ENCODE measurements at regions not wholly inside any gene's neighbourhood (a gene's known extent, or its start where the extent isn't known, plus 50 kb on each side); places are given as distances from the start of the nearest gene placed in this dataset.

- no peak for TF ChIP-seq CTCF (IDR thresholded peaks at IDR 0.05 in 2 of 3, conservative IDR thresholded peaks at IDR 0.05 in 1 of 3; ENCODE audit: borderline replicate concordance in 1 of 3, insufficient read depth in 1 of 3, low read depth in 2 of 3, low read length in 2 of 3)
- TF ChIP-seq ZFX (IDR thresholded peaks at IDR 0.05), result no peak
- no peak for TF ChIP-seq MAX (IDR thresholded peaks at IDR 0.05)
Measured at GRCh38 chr9:18353473-18353872, 120.5 kb upstream of the ADAMTSL1 start (continued).

- TF ChIP-seq ATF3 (IDR thresholded peaks at IDR 0.05) (no peak), YY1 (IDR thresholded peaks at IDR 0.05; ENCODE audit: extremely low read depth, insufficient replicate concordance, low read depth, low read length) (no peak), EGR1 (IDR thresholded peaks at IDR 0.05; ENCODE audit: low read depth) (no peak), EZH2 (IDR thresholded peaks at IDR 0.05) (no peak), ELF1 (IDR thresholded peaks at IDR 0.05; ENCODE audit: borderline replicate concordance, low read depth) (no peak), SP1 (IDR thresholded peaks at IDR 0.05; ENCODE audit: low read depth) (no peak), MAX (IDR thresholded peaks at IDR 0.05) (no peak), ZNF274 (IDR thresholded peaks at IDR 0.05; ENCODE audit: low read depth, low read length) (no peak), REST (IDR thresholded peaks at IDR 0.05; ENCODE audit: low read depth) (no peak), RAD21 (IDR thresholded peaks at IDR 0.05; ENCODE audit: low read depth) (no peak), CEBPB (IDR thresholded peaks at IDR 0.05; ENCODE audit: low read depth) (no peak), ZBTB33 (IDR thresholded peaks at IDR 0.05; ENCODE audit: extremely low read depth, insufficient replicate concordance, low read length) (no peak)
- intact Hi-C loops (cut with micrococcal nuclease), result no loop called here
- BruUV-seq (replicated peaks), result no TSS peak
- no peaks in the 10 kb centered on the region for H3K4me1 ChIP-seq (ENCODE audit: control insufficient read depth in 1 of 2, insufficient read depth in 2 of 2, low read length in 2 of 2)
- no peak overlapping the region for H3K27ac ChIP-seq (ENCODE audit: low read depth, low read length)
- ChIA-PET CTCF (no interaction called here), POLR2A (no interaction called here), RAD21 (ENCODE audit: low non-redundant PET in 1 of 2, low total read pairs in 2 of 2, uncharacterized antibody in 2 of 2, unreplicated experiment in 2 of 2) (no interaction called here)
- no peaks in the 10 kb centered on the region for H3K79me2 ChIP-seq (ENCODE audit: insufficient read depth, low read length)
- H3K36me3 ChIP-seq (ENCODE audit: control insufficient read depth in 1 of 2, insufficient read depth in 2 of 2, low read length in 2 of 2), result no peaks in the 10 kb centered on the region
- H3K9me2 ChIP-seq (ENCODE audit: insufficient read depth), result no peaks in the 10 kb centered on the region
- H3K27me3 ChIP-seq (ENCODE audit: insufficient read depth, low read length), result no peaks in the 10 kb centered on the region
- ATAC-seq (no peak), DNase-seq (ENCODE audit: low read depth, low spot score) (no peak)
- no peaks in the 10 kb centered on the region for H3K9me3 ChIP-seq (ENCODE audit: control insufficient read depth in 1 of 2, insufficient read depth in 1 of 2, low read depth in 1 of 2, low read length in 2 of 2)
- no peaks in the 10 kb centered on the region; the same call in 1 of the 2 replicates for H4K20me1 ChIP-seq (ENCODE audit: insufficient read depth)
- H3K9ac ChIP-seq (ENCODE audit: low read length), result no peak overlapping the region
- H3K4me2 ChIP-seq (ENCODE audit: low read length), result no peak overlapping the region
- H3K4me3 ChIP-seq (replicated peaks in 1 of 2; ENCODE audit: low read depth in 1 of 2, low read length in 2 of 2), result no peak overlapping the region
- H2AFZ ChIP-seq (ENCODE audit: low read depth, low read length, poor library complexity, severe bottlenecking), result no peak overlapping the region
Measured at GRCh38 chr9:18357321-18357720, 116.6 kb upstream of the ADAMTSL1 start.
